DOHH2 (cell line): ENCODE measurements at regions not wholly inside any gene's neighbourhood (a gene's known extent, or its start where the extent isn't known, plus 50 kb on each side); places are given as distances from the start of the nearest gene placed in this dataset.

ENCODE experiments used
- H3F3A ChIP-seq: fragments of 200-600 bp; sonication (generic), shearing (Covaris generic); 2 replicates; pipeline ENCODE4 v1.6.0; 2016; ENCODE audit warnings: antibody characterized with exemption, mild to moderate bottlenecking; ENCODE audit not compliant: control insufficient read depth, insufficient read depth
- H3K27ac ChIP-seq: fragments of 200-600 bp; sonication (generic); 2 replicates; pipeline ENCODE4 v1.5.1; 2014; ENCODE audit warnings: low read depth, mild to moderate bottlenecking, low read length, moderate library complexity
- H3K27me3 ChIP-seq: fragments of 200-600 bp; sonication (generic); 2 replicates; pipeline ENCODE4 v1.6.1; 2014; ENCODE audit warnings: mild to moderate bottlenecking, low read length, mixed read lengths; ENCODE audit not compliant: control insufficient read depth
- H3K36me3 ChIP-seq: fragments of 200-600 bp; sonication (generic); 2 replicates; pipeline ENCODE4 v1.6.1; 2014; ENCODE audit warnings: mild to moderate bottlenecking, low read length, moderate library complexity, mixed read lengths; ENCODE audit not compliant: control insufficient read depth
- H3K4me1 ChIP-seq: fragments of 200-600 bp; sonication (generic); 2 replicates; pipeline ENCODE4 v1.6.1; 2014; ENCODE audit warnings: mild to moderate bottlenecking, low read length, mixed read lengths; ENCODE audit not compliant: control insufficient read depth
- H3K4me2 ChIP-seq: fragments of 200-600 bp; sonication (generic); 2 replicates; pipeline ENCODE4 v1.6.0; 2014; ENCODE audit warnings: mild to moderate bottlenecking, low read length, moderate library complexity
- H3K4me3 ChIP-seq: fragments of 200-600 bp; sonication (generic); 2 replicates; pipeline ENCODE4 v1.5.1; 2014; ENCODE audit warnings: mild to moderate bottlenecking, low read length, mixed read lengths
- H3K79me2 ChIP-seq: fragments of 200-600 bp; sonication (generic); 2 replicates; pipeline ENCODE4 v1.6.1; 2014; ENCODE audit warnings: mild to moderate bottlenecking, low read length, mixed read lengths; ENCODE audit not compliant: control insufficient read depth
- H3K9me2 ChIP-seq: fragments of 200-600 bp; sonication (generic); replicated peaks from 2 replicates; pipeline ENCODE4 v1.6.1; 2014; ENCODE audit warnings: mild to moderate bottlenecking, low read length, mixed read lengths; ENCODE audit not compliant: control insufficient read depth
- H3K9me3 ChIP-seq: fragments of 200-600 bp; sonication (generic); 2 replicates; pipeline ENCODE4 v1.6.1; 2014; ENCODE audit warnings: antibody characterized with exemption, low read length, mixed read lengths; ENCODE audit not compliant: control insufficient read depth, insufficient read depth
- H4K20me1 ChIP-seq: fragments of 200-600 bp; sonication (generic); 2 replicates; pipeline ENCODE4 v1.6.0; 2014; ENCODE audit warnings: low read depth, mild to moderate bottlenecking, antibody characterized with exemption, low read length, moderate library complexity; ENCODE audit not compliant: control insufficient read depth, insufficient read depth
- EZH2phosphoT487 ChIP-seq: fragments of 200-600 bp; sonication (generic); IDR thresholded peaks from 2 replicates; pipeline ENCODE4 v1.6.1; 2017; ENCODE audit warnings: borderline replicate concordance, mild to moderate bottlenecking, antibody characterized with exemption, low read length, moderate library complexity, mixed read lengths
- TF ChIP-seq, protein P1 (sequence below): fragments of 200-600 bp; sonication (generic); IDR thresholded peaks from one replicate; pipeline ENCODE4 v1.5.1; 2014; ENCODE audit warnings: antibody characterized with exemption, mild to moderate bottlenecking, low read depth, low read length; ENCODE audit not compliant: poor library complexity, severe bottlenecking

DNA sequence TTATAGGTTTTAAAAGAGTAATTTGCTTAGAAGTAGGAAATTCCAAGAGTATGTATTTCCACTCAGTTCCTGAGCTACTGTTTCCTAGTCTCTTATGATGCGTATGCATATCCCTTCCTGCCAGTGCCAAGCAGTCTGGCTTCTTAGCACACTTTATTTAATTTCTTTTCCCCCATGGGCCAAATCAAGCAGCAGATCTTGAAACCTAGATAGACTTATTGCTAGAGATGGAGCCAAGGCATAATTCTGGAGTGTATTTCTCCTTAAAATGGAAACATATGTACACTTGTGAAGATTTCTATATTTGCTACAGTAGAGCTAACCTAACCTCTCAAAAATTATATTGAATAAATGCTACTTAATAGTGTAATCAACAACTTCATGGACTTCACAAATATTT, 2337.6 kb downstream of the PCDH7 start:
- TF ChIP-seq, protein P1, sequence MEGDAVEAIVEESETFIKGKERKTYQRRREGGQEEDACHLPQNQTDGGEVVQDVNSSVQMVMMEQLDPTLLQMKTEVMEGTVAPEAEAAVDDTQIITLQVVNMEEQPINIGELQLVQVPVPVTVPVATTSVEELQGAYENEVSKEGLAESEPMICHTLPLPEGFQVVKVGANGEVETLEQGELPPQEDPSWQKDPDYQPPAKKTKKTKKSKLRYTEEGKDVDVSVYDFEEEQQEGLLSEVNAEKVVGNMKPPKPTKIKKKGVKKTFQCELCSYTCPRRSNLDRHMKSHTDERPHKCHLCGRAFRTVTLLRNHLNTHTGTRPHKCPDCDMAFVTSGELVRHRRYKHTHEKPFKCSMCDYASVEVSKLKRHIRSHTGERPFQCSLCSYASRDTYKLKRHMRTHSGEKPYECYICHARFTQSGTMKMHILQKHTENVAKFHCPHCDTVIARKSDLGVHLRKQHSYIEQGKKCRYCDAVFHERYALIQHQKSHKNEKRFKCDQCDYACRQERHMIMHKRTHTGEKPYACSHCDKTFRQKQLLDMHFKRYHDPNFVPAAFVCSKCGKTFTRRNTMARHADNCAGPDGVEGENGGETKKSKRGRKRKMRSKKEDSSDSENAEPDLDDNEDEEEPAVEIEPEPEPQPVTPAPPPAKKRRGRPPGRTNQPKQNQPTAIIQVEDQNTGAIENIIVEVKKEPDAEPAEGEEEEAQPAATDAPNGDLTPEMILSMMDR, result no peak
- no peak for TF ChIP-seq EZH2phosphoT487
- Histone ChIP-seq H3K27me3 (no peaks in the 10 kb centered on the region), H3K36me3 (no peaks in the 10 kb centered on the region), H3K9me3 (no peaks in the 10 kb centered on the region), H3K9me2 (no peaks in the 10 kb centered on the region), H3K4me3 (no peak overlapping the region), H3K4me2 (no peak overlapping the region), H3K27ac (no peak overlapping the region), H3F3A (no peaks in the 10 kb centered on the region), H4K20me1 (no peaks in the 10 kb centered on the region), H3K4me1 (no peaks in the 10 kb centered on the region), H3K79me2 (no peaks in the 10 kb centered on the region)

GRCh38 chr4:33058998-33059397, 2338.8 kb downstream of the PCDH7 start:
- no peak for TF ChIP-seq EZH2phosphoT487
- TF ChIP-seq, protein P1, result no peak
- H3K27me3 ChIP-seq, result no peaks in the 10 kb centered on the region
- no peak overlapping the region for H3K4me3 ChIP-seq
- H3K4me2 ChIP-seq, result no peak overlapping the region
- H3F3A ChIP-seq, result no peaks in the 10 kb centered on the region
- no peaks in the 10 kb centered on the region for H3K36me3 ChIP-seq
- H3K79me2 ChIP-seq, result no peaks in the 10 kb centered on the region
- H3K9me2 ChIP-seq, result no peaks in the 10 kb centered on the region
- no peaks in the 10 kb centered on the region for H3K4me1 ChIP-seq
- H3K27ac ChIP-seq, result no peak overlapping the region
- H3K9me3 ChIP-seq, result no peaks in the 10 kb centered on the region
- no peaks in the 10 kb centered on the region for H4K20me1 ChIP-seq

GRCh38 chr4:33060674-33061542, 2340.7 kb downstream of the PCDH7 start:
- Histone ChIP-seq H3K4me2 (no peak overlapping the region), H4K20me1 (no peaks in the 10 kb centered on the region), H3K9me2 (no peaks in the 10 kb centered on the region; the same call in 1 of the 2 replicates), H3K4me1 (no peaks in the 10 kb centered on the region), H3K27me3 (no peaks in the 10 kb centered on the region), H3K36me3 (no peaks in the 10 kb centered on the region), H3K9me3 (no peaks in the 10 kb centered on the region), H3K79me2 (no peaks in the 10 kb centered on the region), H3F3A (no peaks in the 10 kb centered on the region), H3K27ac (no peak overlapping the region), H3K4me3 (no peak overlapping the region)
- TF ChIP-seq, protein P1, result peak; percentile 77
- no peak for TF ChIP-seq EZH2phosphoT487
